ENCODE measurements at regions not wholly inside any gene's neighbourhood (a gene's known extent, or its start where the extent isn't known, plus 50 kb on each side); places are given as distances from the start of the nearest gene placed in this dataset.
"Not testable (repeated sequence)": the region's sequence is repeated elsewhere in the genome, so short reads cannot be mapped to it uniquely, and the experiment has no call there.

DNA sequence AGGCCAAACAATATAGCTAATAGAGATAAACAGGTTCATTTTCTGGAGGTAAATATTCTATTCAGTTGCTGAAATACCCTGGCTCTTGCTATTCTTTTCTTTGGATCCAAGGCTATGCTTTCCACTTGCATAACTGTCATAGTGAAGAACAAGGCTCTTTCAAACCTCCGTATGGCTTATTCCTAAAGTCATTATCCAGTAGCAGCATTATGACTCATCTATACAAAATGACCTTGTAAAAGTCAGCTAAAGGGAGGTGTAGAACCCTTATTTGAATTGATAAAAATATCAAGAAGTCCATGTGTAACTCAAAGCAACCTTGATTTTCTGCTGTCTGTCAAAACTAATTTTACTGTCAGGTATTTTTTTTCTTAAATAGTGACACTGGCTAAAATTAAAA is 447.8 kb downstream of the PLK2 start:
- no peak for DNase-seq

DNA sequence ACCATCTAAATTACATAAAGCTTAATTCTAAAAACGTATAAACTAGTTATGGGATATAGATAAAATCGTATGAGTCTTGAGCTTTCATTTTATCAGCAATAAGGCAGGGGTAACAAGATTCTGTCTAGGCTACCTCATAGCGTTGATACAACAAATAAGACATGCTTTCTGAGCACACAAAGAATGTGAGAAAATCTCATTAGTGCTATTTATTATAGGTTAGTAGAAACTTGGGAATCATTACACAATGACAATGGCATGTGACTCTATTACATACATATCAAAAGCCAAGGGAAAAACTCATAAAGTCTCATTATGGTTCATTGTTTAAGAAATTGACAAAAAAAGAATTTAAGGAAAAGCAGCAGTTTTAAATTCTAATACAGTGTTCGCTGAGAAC is 448.6 kb downstream of the PLK2 start:
- DNase-seq, result no peak

DNA sequence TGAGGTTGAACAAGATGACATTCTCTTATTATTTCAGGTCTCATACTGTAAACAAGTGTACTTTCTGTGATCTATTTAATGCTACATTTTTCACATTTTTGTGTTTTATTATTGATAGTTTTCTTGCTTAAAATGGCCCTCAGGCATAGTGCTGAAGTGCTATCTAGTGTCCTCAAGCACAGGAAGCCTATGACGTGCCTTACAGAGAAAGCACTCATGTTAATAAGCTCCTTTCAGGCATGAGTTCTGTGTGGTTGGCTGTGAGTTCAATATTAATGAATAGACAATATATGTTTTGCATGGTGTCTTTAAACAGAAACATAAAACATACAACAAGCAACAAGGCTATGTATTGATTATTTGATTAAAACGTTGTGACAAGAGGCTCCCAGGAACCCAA is 450.1 kb downstream of the PLK2 start:
- no peak for DNase-seq

DNA sequence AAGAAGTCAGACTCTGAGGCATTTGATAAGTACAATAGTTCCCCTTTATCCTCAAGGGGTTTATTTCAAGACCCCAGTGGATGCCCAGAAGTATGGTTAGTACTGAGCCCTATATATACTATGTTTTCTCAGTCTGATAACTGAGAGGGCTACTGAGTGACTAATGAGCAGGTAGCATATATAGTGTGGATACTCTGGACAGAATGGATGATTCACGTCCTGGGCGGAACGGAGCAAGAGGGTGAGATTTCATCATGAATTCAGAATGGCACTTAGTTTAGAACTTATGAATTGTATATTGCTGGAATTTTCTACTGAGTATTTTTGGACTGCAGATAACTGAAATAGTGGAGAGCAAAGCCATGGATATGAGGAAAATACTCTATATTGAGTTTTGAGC is 457.6 kb downstream of the PLK2 start:
- DNase-seq, result no peak

DNA sequence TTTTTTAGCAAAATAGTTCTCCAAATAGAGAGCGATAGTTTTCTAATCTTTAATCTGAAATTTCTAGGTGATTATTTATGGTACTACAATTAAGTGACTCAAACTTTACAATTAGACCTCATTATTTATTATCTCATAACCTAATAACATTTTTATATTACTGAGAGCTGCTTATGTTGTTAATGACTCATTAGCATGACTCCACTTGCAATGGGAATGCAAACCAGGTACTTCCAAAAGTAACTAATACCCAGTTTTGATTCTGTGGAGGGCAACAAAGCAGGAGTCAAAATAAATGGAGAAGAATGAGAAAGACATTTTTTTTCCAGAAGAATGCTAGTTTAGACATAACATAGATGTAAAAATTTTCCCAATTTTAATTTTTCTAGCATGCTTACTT is 466.0 kb downstream of the PLK2 start:
- no peak for DNase-seq

DNA sequence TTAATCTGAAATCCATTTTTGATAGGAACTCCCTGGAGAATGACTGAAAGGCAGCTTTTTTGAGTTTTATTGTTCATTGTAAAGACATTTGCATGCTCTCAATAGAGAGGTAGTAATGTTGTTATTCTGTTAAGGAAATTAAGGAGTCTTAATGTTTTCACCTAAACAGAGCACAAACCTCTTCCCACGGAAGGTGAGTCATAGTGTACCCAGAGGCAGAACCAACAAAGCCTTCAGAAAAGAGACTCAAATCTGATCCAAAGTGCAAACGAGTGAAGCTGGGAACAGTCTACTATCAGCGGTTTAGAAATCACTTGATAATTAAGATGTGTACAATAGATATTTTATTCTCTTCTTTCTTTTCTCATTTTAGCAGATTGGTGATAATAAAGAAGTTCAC is 470.5 kb downstream of the PLK2 start:
- no peak for DNase-seq

DNA sequence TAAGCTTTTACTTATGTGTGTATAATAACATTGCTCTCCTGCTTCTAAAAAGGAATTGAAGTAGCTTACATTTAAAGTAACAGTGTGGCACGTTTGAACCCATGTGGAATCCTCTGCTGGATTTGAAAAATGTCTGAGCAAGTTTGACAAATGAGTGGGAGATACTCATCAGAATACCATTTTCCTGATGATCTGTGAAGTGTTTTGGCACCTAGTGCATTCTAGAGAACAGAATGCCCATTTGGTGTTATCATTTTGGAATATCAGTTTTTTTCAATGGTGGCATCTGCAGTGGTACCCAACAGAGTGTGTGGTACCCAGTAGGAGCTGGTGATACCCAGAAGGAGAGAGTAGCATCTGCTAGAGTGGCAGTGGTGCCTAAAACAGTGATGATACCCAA is 471.1 kb downstream of the PLK2 start:
- no peak for DNase-seq

DNA sequence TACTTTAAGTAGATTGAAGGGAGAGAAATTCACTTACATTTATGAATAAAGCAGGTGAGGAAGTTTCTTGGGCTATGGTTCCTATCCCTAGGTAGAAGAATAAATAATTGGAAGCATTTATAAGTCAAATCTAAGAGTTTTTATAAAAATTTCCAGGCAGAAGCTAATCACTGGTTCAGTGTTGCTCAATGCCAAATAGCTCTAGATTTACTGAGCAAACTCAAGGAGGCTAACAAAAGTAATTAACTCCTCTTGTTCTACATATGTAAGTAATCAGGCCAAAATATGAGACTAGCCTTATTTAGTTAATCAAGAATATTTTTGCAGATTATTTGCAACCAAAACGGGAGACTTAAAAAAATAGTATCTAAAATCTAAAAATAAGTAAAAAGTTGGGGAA is 472.3 kb downstream of the PLK2 start:
- no peak for DNase-seq

DNA sequence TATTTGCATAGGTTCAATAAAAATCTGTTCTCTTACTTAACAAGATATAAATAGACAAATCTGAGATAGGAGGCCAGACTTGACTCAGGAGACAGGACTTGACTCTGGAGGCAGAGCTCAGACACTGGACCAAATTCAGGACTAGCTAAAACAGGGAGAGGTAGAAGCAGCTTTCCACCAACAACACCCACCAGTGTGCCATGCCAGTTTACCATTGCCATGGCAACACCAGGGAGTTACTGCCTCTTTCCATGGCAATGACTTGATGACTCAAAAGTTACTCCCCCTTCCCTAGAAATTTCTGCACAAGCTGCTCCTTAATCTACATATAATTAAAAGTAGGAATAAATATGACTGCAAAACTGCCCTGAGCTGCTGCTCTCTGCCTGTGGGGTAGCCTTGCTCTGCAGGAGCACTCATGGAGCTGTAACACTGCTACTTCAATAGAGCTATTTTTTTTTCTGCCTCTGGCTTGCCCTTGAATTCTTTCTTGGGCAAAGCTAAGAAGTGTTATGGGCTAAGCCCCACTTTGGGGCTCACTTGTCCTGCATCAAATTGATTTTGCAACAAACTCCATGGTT is 473.0 kb downstream of the PLK2 start:
- peak; percentile 6 for DNase-seq

DNA sequence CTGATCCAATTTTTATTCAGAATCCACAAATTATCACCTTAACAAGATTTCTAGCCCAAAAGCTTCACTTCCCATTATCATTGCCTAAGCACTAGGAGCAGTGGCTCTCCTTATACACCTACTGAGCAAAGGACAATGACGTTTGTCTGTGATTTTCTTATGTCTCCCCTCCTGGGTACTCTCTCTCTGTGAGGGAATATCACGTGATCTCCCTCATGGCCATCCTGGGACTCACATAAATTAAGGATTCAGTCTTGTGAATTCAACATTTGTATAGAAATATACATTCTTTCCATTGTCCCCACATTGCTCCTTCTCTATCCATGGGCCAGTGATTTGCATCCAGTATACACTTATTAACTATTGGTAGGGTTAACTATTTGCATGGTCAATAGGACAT is 476.5 kb downstream of the PLK2 start:
- DNase-seq, result no peak

DNA sequence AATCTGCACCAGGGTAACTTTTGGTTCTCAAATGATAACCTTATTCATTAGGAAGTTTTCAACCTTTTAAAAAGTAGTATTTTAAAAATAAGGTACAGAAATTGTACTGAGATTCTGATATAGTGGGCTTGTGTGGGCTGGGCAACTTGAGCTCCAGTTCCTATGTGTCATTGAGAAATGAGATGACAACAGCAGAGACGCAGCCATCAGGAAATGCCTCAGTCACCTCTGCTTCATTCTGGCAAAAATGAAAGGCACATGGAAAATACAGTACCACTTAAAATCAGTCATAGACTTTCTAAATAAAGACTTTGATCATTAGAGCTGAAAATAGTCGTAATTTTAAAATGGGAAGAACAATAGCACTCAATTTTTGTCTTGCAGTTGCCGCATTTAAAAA is 480.2 kb downstream of the PLK2 start:
- DNase-seq, result no peak

DNA sequence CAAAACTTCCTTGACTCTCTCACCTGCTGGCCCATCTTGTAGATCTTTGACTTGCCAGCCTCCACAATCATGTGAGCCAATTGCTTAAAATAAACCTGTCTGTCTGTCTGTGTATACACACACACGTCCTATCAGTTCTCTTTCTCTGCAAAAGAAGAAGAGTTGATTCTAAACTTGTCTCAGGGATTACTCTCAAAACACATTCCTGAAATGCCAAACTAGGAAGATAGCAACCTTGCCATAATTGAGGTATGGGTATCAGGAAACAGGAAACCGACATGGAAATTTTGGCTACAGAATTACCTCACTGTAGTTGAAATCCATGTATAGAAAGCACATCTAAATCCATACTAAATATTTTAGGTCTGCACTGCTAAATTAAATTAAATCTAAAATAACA is 483.4 kb downstream of the PLK2 start:
- no peak for DNase-seq

DNA sequence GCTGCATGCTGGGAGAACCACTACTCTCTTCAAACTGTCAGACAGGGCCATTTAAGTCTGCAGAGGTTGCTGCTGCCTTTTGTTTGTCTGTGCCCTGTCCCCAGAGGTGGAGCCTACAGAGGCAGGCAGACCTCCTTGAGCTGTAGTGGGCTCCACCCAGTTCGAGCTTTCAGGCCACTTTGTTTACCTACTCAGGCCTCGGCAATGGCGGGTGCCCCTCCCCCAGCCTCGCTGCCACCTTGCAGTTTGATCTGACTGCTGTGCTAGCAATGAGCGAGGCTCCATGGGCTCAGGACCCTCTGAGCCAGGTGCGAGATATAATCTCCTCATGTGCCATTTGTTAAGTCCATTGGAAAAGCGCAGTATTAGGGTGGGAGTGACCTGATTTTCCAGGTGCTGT is 487.8 kb downstream of the PLK2 start:
- DNase-seq, result not testable (repeated sequence)

DNA sequence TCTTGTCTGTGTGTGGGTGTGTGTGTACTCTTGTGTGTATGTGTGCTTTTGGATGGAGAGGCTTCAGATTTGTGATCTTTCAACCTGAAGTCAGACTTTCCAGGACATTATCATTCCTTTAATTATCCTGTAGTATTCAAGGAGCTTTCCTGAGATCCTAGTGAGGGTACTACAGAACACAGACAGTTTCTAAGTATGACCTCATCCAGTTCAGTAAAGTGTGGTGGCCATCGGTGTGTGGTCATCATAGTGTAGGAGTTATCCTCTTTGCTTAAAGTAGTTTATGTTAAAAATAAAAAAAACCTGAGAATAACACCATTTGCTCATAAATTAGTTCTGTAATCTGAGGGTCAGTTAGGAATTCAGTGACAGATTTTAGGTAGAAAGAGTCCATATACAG is 478.0 kb upstream of the ACTBL2 start:
- DNase-seq, result no peak

DNA sequence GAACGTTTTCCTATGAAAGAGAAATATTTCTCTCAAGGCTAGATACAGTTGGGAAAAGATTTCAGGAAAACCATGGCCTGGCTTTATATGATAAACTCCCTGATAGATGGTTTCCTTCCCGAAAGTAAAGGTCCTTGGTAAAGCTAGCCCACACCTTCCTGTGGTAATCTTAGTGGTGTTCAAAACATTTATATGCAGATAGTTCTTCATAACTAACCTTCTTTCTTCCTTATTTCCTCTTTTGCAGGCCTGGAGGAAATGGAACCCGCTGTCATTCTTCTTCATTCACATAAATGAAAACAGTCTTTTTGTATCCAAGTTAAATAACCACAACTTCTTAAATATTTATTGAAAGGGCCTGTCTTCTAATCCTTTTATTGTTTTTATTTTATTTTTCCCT is 474.0 kb upstream of the ACTBL2 start:
- no peak for DNase-seq

DNA sequence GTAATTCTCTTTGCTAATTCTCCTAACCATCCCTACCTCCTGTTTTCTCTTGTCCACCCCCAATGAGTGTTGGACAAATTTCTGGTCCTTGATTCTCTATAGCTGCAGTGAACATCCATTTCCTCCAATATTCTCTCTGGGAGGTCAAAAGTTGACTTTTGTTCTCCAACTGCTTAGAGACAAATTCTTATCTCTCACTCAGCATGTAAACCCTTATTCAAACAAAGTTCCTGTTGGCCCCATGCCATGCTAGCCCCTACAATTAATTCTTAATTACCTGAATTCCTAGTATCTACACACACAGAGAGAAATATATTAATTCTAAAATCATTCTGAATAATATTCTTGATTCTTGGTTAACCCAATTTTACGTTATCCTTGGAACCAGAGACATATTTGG is 472.9 kb upstream of the ACTBL2 start:
- DNase-seq, result no peak

DNA sequence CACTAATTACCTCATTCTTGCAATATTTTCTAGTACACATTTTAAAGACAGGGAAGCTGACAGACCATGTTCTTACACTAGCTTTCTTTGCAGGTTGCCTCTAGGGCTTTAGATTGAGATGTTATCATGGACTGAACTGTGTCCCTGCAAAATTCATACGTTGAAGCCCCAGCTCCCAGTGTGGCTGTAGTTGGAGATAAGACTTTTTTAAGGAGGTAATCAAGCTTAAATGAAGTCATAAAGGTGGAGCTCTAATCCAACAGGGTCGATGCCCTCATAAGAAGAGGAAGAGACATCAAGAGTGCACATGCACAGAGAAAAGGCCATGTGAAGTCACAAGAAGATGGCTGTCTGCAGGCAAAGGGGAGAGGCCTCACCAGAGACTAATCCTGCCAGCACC is 471.2 kb upstream of the ACTBL2 start:
- no peak for DNase-seq

DNA sequence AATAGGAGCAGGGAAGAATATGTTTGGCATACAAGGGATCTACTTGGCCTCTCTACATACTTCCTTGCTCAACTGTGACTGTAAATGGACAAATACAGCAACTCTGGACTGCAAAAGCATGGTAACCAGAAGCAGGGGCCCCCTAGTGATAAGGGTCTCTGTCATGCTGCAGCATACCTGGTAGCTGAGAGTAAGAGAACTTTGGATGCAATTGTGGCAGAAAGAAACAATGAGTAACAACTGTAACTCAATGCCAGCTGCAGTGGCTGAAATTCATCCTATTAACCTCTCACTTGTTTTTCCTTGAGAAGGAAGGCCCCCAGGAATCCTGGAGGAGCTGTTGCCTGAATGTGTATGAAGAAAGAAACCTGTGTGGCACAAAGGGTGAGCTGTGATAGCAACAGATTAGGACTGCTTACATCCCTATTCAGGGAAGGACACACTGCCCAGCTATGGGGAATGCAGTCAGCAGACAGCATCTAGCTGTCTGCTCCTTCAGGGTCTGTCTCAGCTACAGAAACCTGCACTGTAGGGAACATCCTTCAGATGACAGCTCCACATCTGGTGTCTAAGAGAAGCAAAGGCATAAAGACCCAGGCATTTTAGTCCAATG is 468.1 kb upstream of the ACTBL2 start:
- DNase-seq, result no peak

DNA sequence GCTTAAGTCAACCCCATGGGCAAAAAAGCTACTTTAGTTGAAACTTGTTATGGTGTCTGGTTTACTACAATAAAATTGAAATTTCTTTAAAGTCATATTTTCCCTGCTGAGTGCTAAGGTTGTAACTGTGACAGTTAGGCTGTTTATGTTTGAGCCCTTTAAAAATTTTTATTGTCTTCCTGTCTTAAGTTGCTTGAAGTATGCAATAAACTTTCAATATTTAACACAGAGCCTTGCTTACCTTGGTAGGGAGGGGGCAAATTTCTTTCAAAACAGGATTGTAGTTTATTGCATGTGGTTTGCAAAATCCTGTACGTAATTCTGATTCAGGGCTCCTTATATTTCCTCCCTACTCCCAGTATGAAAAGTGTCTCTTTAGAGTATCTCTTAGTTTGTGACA is 465.5 kb upstream of the ACTBL2 start:
- DNase-seq, result no peak

DNA sequence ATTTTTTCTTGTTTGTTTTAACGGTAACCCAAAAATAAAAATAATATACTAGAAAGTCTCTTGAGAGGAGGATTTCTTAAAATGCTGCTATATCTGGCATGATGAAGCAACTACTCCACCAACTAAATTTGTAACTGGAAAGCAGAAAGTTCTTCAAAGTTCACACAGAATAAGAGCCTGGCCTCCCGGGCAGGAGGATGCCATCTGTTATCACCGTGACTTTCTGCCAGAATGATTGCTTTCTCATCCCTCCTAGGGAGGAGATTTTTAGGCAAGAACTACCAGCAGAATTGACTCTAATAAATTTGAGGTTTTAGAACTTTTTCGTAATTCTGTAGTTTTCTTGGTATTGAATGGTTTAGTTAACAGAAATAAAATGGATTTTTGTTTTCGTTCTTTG is 464.6 kb upstream of the ACTBL2 start:
- DNase-seq, result no peak

DNA sequence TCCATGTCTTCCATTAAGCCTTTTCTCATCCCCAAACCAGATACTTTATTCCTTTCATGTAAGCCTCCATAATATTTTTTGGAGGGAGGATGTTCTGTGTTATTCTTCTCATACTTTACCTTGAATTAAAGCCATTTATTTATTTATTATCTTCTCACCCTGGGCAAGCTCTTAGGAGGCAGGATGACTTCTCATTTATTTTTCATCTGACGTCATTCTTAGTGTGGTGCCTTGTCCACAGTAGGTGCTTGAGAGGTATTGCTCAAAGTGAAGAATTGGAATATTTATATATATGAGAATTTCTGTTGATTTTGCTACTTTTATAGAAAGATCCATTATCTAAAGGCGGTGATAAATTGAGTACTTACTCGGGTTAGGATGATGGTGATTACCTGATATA is 458.3 kb upstream of the ACTBL2 start:
- DNase-seq, result no peak

DNA sequence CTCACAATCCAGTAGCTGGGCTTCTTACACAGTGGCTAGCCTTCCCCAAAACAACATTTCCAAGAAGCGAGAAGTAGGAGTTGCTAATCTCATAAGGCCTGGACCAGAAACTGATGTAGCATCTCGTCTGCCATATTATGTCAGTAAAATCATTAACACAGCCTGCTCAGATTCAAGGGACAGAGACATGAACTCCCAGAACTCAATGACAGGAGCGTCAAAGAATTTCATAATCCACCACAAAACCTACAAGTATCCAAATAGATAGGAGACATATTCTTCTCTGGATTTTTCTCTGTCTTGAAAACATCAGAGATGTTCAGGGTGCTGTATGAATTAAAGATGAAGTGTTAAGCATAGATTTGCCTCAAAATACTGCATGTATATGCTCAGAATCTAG is 457.6 kb upstream of the ACTBL2 start:
- no peak for DNase-seq

DNA sequence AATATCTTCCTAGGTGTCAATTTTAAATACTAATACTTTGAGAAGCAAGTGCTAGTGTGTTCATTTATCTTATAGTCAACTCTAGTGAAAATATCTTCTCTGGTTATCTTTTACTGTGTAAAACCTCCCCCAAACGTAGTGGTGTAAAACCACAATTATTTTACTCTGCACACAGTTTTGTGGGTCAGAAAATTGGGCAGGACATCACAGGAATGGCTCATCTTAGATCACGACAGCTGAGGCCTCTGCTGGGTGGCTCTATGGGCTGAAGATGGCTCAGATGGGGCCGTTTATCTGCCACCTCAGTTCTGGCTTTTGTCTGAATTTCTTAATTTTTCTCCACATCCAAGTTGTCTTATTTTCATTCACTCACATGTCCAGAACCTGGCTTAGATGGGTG is 457.2 kb upstream of the ACTBL2 start:
- no peak for DNase-seq

DNA sequence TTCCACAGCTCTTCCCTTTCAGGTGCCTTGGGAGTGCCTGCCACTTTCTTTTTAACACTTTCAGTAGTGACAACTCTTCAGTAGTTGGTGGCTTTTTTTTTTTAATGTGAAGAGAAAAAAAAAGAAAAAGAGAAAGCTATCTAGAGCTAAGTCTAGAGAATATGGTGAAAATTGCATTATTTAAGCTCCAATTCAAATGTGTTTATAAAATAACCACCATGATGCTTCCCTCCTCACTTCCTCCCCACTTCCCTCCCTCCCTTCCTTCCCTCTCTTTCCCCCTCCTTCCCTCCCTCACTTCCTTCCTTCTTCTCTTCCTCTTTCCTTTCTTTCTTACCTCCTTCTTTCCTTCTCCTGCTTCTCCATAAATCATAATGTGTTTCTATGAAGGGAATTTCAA is 456.7 kb upstream of the ACTBL2 start:
- DNase-seq, result no peak

DNA sequence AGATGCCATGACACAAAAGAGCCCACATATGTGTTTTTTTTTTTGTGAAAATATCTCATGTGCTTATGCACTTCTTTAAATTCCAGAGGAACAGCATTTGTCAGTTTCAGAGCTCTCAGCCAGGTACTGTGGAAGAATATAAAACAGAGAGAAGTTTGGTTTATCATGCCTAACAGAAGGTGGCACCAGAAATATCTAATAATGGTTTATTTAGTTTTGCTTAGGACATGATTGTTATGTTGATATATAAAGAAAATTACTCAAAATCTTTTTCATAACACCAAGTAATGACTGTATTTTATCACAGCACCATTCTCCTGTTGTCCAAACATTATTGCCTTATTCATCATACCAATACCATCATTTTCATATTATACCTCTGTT is 455.6 kb upstream of the ACTBL2 start:
- DNase-seq, result no peak
